ENCODE measurements at regions not wholly inside any gene's neighbourhood (a gene's known extent, or its start where the extent isn't known, plus 50 kb on each side); places are given as distances from the start of the nearest gene placed in this dataset.
A peak's percentile ranks its signal among the peaks of the same experiment; 100 is the strongest.
"Not testable (repeated sequence)": the region's sequence is repeated elsewhere in the genome, so short reads cannot be mapped to it uniquely, and the experiment has no call there.

GRCh38 chr5:127197402-127198167 lies 93.0 kb upstream of the MEGF10 start:
- not testable (repeated sequence) for DNase-seq; H3K9me3 ChIP-seq (replicated peaks); H3K36me3 ChIP-seq; H3K27ac ChIP-seq; H3K27me3 ChIP-seq; H3K4me1 ChIP-seq; H3K4me3 ChIP-seq

DNA sequence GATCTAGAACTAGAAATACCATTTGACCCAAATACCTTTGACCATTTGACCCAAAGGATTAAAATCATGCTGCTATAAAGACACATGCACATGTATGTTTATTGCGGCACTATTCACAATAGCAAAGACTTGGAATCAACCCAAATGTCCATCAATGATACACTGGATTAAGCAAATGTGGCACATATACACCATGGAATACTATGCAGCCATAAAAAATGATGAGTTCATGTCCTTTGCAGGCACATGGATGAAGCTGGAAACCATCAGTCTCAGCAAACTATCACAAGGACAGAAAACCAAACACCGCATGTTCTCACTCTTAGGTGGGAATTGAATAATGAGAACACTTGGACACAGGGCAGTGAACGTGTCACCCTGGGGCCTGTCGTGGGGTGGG lies 87.9 kb upstream of the MEGF10 start:
- H3K4me3 ChIP-seq; H3K27me3 ChIP-seq; H3K9me3 ChIP-seq (replicated peaks); H3K27ac ChIP-seq; DNase-seq; H3K36me3 ChIP-seq: not testable (repeated sequence)
- peaks cover 33% of the 10 kb centered on the region for H3K4me1 ChIP-seq

GRCh38 chr5:127203818-127204217 lies 86.8 kb upstream of the MEGF10 start:
- no peak overlapping the region for H3K27ac ChIP-seq
- DNase-seq: peak in 1 of 2 experiments; percentile 36

GRCh38 chr5:127205147-127205546 lies 85.4 kb upstream of the MEGF10 start:
- no peaks in the 10 kb centered on the region; the same call in 1 of the 2 replicates for H3K9me3 ChIP-seq (replicated peaks)
- H3K36me3 ChIP-seq: no peaks in the 10 kb centered on the region
- H3K4me1 ChIP-seq: peaks cover 33% of the 10 kb centered on the region
- H3K4me3 ChIP-seq: no peak overlapping the region
- no peak overlapping the region for H3K27ac ChIP-seq
- no peaks in the 10 kb centered on the region for H3K27me3 ChIP-seq
- no peak for DNase-seq

More at GRCh38 chr5:127203818-127204217, 86.8 kb upstream of the MEGF10 start:
- no peaks in the 10 kb centered on the region for H3K36me3 ChIP-seq
- H3K27me3 ChIP-seq: no peaks in the 10 kb centered on the region
- no peak overlapping the region for H3K4me3 ChIP-seq
- H3K9me3 ChIP-seq (replicated peaks): peaks cover 3% of the 10 kb centered on the region
- H3K4me1 ChIP-seq: peaks cover 33% of the 10 kb centered on the region

DNA sequence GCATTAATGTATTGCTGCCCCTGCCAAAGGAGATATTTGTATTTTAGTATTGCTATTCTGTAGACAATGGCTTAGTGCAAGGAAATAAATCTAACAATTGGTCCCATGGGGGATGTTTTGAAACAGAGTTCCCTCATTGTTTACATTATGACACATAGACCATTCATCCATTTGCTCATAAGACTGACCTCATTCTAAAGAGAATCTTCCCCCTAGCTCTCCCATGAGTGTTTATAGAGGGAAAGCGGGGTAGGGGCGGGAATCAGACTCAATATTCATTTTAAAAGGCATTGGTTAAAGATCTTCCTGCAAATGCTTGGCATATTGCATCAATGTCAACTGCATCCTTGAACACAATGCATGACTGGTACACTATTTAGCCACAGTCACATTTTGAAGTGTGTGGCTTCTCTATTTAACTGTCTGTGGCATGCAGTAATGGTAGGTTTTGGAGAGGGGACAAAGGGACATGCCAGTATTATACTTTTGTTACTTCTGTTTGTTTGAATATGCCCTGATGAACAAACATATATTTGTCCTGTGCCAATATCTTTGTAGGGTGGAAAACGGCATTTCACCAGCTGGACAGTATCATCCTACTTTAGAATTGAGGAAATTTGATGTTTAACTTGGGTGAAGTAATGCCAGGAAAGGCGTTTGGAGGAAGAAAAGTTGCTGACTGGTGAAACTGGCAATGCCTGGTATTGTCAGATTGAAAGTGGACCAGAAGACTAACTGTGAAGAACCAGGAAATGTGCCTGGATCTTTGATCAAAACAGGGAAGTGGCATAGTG lies 84.1 kb upstream of the MEGF10 start:
- no peaks in the 10 kb centered on the region for H3K27me3 ChIP-seq
- peak overlapping the region; percentile 3 for H3K27ac ChIP-seq
- no peak overlapping the region for H3K4me3 ChIP-seq
- no peaks in the 10 kb centered on the region for H3K36me3 ChIP-seq
- H3K4me1 ChIP-seq: peaks cover 38% of the 10 kb centered on the region
- no peaks in the 10 kb centered on the region; the same call in 1 of the 2 replicates for H3K9me3 ChIP-seq (replicated peaks)
- DNase-seq: peak; percentile 33 to 78

DNA sequence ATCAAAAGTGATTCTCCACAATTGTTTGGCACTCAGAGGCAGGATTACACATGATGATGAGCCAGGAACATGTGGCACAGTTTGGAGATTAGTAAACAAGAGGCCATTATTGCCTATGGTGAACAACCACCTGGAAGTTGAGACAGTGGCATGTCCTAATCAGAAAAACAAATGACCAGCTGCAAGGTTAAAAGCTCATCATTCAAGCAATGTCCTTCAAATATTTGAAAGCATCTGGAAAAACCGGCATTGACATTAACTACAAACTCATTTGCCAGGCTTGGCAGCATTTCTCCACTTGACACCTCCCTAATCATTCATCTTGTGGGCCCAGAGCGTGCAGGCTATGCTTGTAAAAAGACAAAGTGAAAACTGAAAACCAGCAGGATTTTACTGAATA lies 80.6 kb upstream of the MEGF10 start:
- no peak overlapping the region for H3K27ac ChIP-seq
- no peaks in the 10 kb centered on the region for H3K27me3 ChIP-seq
- peaks cover 24% of the 10 kb centered on the region for H3K4me1 ChIP-seq
- no peak overlapping the region for H3K4me3 ChIP-seq
- H3K9me3 ChIP-seq (replicated peaks): no peaks in the 10 kb centered on the region
- DNase-seq: peak in 1 of 2 experiments; percentile 25
- no peaks in the 10 kb centered on the region for H3K36me3 ChIP-seq

GRCh38 chr5:127213231-127213630 lies 77.4 kb upstream of the MEGF10 start:
- Histone ChIP-seq H3K4me1 (peaks cover 11% of the 10 kb centered on the region), H3K4me3 (no peak overlapping the region), H3K27me3 (no peaks in the 10 kb centered on the region), H3K9me3 (replicated peaks) (no peaks in the 10 kb centered on the region), H3K27ac (no peak overlapping the region), H3K36me3 (no peaks in the 10 kb centered on the region)
- DNase-seq: no peak

DNA sequence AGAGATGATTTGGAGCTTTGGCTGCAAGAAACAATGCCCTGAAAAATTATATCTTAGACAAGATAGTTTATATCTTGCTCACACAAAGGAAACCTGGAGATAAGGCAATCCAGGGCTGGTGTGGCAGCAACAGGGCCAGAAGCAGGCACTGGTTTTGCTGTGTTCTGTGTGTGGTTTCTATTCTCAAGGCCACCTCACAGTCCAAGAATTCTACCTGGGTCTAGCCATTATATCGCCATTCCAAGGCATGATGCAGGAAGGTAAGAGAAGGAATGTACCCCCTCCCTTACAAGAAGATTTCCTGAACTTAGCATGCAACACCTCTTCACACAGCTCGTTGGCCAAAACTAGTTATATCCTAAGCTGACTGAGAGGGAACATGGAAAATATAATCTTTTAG lies 74.5 kb upstream of the MEGF10 start:
- Histone ChIP-seq H3K27me3 (no peaks in the 10 kb centered on the region), H3K9me3 (replicated peaks) (no peaks in the 10 kb centered on the region), H3K36me3 (no peaks in the 10 kb centered on the region), H3K4me3 (no peak overlapping the region), H3K4me1 (peaks cover 6% of the 10 kb centered on the region; the same call in 1 of the 2 replicates), H3K27ac (no peak overlapping the region)
- no peak for DNase-seq

DNA sequence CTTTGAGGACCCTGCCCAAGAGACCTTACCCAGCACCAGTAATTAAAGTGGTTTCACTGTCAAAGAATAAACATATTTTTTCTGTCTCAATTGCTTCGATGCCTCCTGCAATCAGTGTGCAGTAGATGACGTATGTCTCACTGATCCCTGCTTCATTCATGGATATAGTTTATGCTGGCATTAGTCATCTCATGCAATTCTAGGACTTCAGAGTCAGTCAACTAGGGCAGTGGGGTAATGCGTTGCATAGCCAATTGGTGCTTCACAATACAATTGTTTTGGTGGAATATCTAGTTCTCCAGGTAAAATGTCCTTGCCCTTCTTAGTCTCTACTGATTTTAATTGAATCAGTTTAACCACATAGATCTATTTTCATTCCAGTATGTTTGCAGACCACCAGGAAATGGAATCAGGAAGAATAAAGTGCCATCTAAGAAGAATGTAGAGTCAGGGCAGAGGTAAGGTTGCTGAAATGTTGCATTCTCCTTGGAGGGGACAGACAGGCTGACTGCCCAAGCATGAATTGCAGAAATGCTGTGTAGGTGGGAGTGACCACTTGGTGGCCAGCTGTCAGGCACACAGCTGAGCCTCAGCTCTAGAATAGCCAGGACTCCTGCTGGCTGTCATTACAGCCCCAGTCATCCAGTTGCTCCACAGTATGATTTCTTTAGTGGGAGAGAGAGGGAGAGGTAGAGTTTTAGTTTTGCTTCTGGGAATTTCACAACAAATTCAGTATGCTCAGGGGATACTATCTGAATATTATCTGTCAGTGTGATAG lies 73.5 kb upstream of the MEGF10 start:
- DNase-seq: peak; percentile 69 to 75

DNA sequence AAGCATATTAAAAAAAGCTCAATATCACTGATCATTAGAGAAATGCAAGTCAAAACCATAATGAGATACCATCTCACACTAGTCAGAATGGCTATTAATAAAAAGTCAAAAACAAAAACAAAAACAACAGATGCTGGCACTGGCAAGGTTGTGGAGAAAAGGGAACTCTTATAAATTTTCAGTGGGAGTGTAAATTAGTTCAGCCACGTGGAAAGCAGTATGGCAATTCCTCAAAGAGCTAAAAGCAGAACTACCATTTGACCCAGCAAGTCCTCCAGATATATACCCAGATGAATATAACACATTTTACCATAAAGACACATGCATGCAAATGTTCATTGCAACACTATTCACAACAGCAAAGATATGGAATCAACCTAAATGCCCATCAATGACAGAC lies 68.7 kb upstream of the MEGF10 start:
- not testable (repeated sequence) for H3K27ac ChIP-seq; H3K9me3 ChIP-seq (replicated peaks); H3K27me3 ChIP-seq; H3K4me3 ChIP-seq; H3K36me3 ChIP-seq; H3K4me1 ChIP-seq; DNase-seq

More for the DNA sequence above, 73.5 kb upstream of the MEGF10 start:
- Histone ChIP-seq H3K9me3 (replicated peaks) (no peaks in the 10 kb centered on the region), H3K36me3 (no peaks in the 10 kb centered on the region), H3K27me3 (no peaks in the 10 kb centered on the region), H3K27ac (no peak overlapping the region), H3K4me1 (peaks cover 6% of the 10 kb centered on the region; the same call in 1 of the 2 replicates), H3K4me3 (no peak overlapping the region)

DNA sequence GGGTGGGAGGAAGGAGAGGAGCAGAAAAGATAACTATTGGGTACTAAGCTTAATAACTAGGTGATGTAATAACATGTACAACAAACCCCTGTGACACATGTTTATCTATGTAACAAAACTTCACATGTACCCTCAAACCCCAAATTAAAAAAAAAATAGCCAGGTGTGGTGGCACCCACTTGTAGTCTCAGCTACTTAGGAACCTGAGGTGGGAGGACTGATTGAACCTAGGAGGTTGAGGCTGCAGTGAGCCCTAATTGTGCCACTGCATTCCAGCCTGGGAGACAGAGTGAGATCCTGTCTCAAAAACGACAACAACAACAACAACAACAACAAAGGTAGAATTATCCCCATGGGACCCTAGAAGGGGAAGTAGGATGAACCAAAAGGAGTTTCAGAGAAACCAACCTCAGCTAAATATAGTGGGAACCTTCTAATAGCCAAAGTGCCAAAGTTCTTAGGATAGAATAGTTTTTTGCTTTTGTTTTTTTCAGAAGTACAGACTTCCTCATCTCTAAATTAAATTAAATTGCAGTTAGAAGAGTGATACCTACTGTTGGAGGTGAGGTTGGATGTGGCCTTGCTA lies 67.9 kb upstream of the MEGF10 start:
- not testable (repeated sequence) for H3K27ac ChIP-seq; H3K4me3 ChIP-seq; H3K27me3 ChIP-seq; H3K36me3 ChIP-seq; H3K9me3 ChIP-seq (replicated peaks); DNase-seq; H3K4me1 ChIP-seq

- H3K36me3 ChIP-seq: no peaks in the 10 kb centered on the region
- no peak overlapping the region for H3K27ac ChIP-seq
- no peak overlapping the region for H3K4me3 ChIP-seq
- no peak for DNase-seq
- no peaks in the 10 kb centered on the region; the same call in 1 of the 2 replicates for H3K9me3 ChIP-seq (replicated peaks)
- peaks cover 4% of the 10 kb centered on the region; the same call in 1 of the 2 replicates for H3K4me1 ChIP-seq
- no peaks in the 10 kb centered on the region for H3K27me3 ChIP-seq
Observed at GRCh38 chr5:127223256-127223974, 67.2 kb upstream of the MEGF10 start.

- no peak for DNase-seq
Observed at GRCh38 chr5:127227881-127228280, 62.7 kb upstream of the MEGF10 start.

More at GRCh38 chr5:127227881-127228280, 62.7 kb upstream of the MEGF10 start:
- Histone ChIP-seq H3K4me1 (peaks cover 4% of the 10 kb centered on the region; the same call in 1 of the 2 replicates), H3K4me3 (no peak overlapping the region), H3K9me3 (replicated peaks) (no peaks in the 10 kb centered on the region; the same call in 1 of the 2 replicates), H3K27me3 (no peaks in the 10 kb centered on the region), H3K36me3 (no peaks in the 10 kb centered on the region), H3K27ac (no peak overlapping the region)

Data from SJCRH30 (cell line).